GM18519 (cell line): ENCODE measurements at regions not wholly inside any gene's neighbourhood (a gene's known extent, or its start where the extent isn't known, plus 50 kb on each side); places are given as distances from the start of the nearest gene placed in this dataset.
A peak's percentile ranks its signal among the peaks of the same experiment; 100 is the strongest.

ENCODE experiments used
- ATAC-seq: cut with Tn5 transposase; IDR thresholded peaks from one replicate; pipeline ENCODE4 v1.9.1; 2021; ENCODE audit warnings: mild to moderate bottlenecking, moderate library complexity; ENCODE audit not compliant: unreplicated experiment, low FRiP score

- ATAC-seq = no peak
Observed at GRCh38 chr7:73963252-73963822, 64.6 kb upstream of the ELN start.

DNA sequence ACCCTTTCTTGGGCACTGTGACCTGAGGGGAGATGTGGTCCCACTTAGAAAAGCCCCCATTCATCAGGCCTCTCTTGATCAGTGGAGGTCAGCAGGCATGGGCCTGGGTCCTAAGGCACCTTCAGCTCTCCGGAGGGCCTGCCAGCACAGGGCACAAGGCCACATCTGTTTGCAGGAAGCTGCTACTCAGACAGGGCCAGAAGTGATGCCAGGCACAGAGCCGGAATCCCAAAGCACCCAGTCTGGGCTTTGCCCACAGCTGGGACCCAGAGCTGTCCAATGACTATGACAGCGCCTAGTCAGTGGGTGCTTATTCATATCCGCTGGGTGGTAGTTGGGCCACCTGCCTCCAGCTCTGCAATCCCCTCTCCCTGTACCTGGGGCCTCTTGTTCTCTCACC is 63.2 kb upstream of the ELN start:
- no peak for ATAC-seq

GRCh38 chr7:73966062-73966940 is 61.7 kb upstream of the ELN start:
- no peak for ATAC-seq

DNA sequence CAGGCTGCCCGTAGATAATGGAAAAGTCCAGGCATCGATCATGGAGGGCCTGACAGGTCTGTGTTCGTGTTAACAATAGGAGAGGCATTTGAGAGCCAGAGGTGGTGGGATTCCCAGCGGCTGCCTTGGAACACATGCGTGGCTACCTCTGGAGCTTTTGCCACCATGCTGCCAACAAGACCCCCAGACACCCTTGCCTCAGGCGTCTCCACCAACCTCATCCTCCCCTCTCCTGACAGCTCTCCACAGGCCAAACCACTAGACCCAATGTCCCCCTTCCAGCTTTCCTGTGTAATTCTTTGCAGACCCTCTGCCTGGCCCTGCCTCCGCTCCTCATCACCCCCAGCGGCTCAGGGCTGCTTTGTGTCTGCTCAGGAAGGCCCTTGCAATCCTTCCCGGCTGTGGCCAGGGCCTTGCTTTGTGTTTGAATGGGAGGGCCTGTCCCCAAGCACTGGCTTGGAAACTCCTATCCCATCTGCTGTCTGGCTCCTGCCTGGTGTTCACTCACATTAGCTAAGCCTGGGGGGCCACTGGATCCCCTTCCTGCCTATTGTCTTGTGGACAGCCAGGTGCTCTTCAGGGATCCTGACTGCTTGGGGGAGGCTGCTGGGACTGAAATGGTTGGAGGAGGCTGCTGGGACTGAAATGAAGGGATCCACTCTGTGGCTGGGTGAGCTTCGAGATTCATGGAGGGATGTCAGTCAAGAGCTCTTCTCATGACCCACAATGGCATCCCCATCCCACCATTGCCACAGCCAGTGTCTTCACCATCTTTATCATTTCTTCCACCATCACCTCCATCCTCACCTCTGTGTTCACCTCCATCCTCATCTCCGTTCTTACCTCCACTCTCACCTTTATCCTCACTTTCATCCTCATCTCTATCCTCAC is 60.8 kb upstream of the ELN start:
- no peak for ATAC-seq

GRCh38 chr7:73967832-73968290 is 60.1 kb upstream of the ELN start:
- no peak for ATAC-seq

DNA sequence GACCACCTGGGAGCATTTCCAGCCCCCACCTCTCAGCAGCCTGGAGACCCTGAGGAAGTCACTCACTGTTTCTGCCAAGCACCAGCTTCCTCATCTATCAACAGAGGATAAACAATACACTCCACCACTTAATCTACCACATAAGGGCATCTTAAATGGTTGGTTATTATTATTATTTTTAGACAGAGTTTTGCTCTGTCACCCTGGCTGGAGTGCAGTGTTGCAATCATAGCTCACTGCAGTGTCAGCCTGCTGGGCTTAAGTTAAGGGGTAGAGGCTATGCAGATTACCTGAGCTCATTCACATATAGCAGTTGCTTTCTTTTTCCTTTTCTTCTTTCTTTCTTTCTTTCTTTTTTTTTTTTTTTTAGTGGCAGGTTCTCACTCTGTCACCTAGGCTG is 59.5 kb upstream of the ELN start:
- ATAC-seq = no peak

GRCh38 chr7:73969991-73970390 is 58.0 kb upstream of the ELN start:
- no peak for ATAC-seq

GRCh38 chr7:73970801-73971229 is 57.2 kb upstream of the ELN start:
- ATAC-seq = no peak

DNA sequence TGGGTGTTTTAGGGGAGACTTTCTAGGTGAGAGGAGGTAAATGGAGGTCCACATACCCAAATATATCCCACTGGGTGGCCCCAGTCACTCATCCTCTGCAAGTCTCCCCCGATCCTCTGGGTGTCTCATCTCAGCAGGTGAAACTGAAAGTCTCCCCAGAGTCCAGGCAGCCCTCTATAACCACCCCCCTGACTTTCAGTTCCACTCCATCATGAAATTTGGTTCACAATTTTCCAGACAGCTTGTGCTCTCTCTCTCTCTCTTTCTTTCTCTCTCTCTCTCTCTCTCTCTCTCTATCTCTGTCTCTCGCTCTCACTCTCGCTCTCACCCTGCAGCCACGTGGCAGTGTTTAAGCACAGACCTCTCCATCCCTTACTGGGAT is 56.7 kb upstream of the ELN start:
- ATAC-seq = peak; percentile 47

GRCh38 chr7:73971704-73972341 is 56.1 kb upstream of the ELN start:
- ATAC-seq = no peak

- ATAC-seq = no peak
Observed at GRCh38 chr7:73972614-73973013, 55.4 kb upstream of the ELN start.

GRCh38 chr7:73973091-73973490 is 54.9 kb upstream of the ELN start:
- ATAC-seq = no peak

GRCh38 chr7:73974101-73974947 is 53.6 kb upstream of the ELN start:
- ATAC-seq = no peak

GRCh38 chr7:73974948-73975926 is 52.7 kb upstream of the ELN start:
- ATAC-seq = no peak

DNA sequence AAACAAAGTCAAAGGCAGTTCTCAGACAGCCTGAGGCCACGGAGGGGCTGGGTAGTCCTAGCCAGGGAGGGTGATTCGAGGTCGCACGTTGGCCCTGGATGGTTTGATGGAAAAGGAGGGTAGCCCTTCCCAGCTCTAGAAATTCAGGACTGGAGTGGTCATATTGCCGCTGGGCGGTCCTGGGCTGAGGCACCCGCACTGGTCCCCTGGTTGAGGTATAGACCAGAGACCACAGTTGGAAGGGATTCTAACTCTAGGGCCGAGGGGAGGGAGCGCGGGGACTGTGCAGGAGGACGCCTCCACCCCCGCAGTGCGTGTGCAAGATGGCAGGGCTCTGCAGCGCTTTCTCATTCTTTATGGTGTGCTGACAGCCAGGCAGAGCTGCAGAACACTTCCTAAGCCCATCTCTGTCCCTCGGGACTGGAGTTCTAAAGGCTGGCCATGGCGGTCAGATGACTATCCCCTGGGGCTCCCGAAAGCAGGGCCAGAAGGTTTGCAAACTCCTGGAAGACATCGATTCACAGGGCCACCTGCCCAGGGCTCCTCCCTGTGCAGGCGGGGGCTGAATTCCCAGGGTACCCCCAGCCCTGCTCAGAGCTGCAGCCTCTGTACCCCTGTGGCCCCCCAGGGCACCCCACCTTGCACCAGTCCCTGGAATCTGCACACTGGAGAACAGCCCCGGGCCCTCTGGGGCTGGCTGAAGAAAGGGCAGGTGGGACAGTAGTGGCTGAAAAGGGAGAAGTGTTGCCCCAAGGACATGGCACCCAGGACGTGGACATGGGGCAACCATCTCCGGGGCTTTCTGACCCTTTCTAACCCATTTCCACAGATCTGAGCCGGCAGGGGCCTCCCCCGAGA is 51.0 kb upstream of the ELN start:
- ATAC-seq = no peak

- no peak for ATAC-seq
Observed at GRCh38 chr7:73977619-73978618, 50.1 kb upstream of the ELN start.
